HepG2 (cell line): ENCODE measurements at regions not wholly inside any gene's neighbourhood (a gene's known extent, or its start where the extent isn't known, plus 50 kb on each side); places are given as distances from the start of the nearest gene placed in this dataset.

ENCODE experiments used
- ATAC-seq: fragments of 200-7000 bp; cut with Tn5 transposase; 3 replicates; pipeline ENCODE4 v1.9.1; 2020; ENCODE audit warnings: mild to moderate bottlenecking, moderate library complexity
- BruUV-seq: library from RNA; stranded (reverse); fragments of 400-500 nt; replicated peaks from 2 replicates; lab custom pipeline; 2021; lab: Mats Ljungman, UMichigan
- CTCF ChIA-PET: fragments of 300-600 bp; formaldehyde crosslinking; extraction: SDS; loops from one replicate; lab custom pipeline; 2021; ENCODE audit warnings: low total read pairs, inconsistent platforms, low intra/inter-chr PET ratio; lab: Yijun Ruan, JAX
- POLR2A ChIA-PET: fragments of 350-600 bp; sonication (Branson Sonifier 250); formaldehyde crosslinking; loops from one replicate; lab custom pipeline; 2020; ENCODE audit warnings: antibody characterized with exemption, inconsistent platforms; lab: Yijun Ruan, JAX
- DNase-seq: peaks from one replicate; pipeline ENCODE4 v3.0.0-alpha.2; 2015; ENCODE audit warnings: low spot score
- FAIRE-seq: peaks from 3 replicates; lab custom pipeline; 2011; peaks lifted over from hg19 to GRCh38; lab: Jason Lieb, UNC
- H2AFZ ChIP-seq: one replicate; pipeline ENCODE4 v1.6.1; 2011; ENCODE audit warnings: low read length, inconsistent platforms
- H3K27ac ChIP-seq: fragments of 300-600 bp; 3 replicates; pipeline ENCODE4 v1.8.0; 2011; ENCODE audit warnings: mixed run types, mild to moderate bottlenecking, mixed read lengths, low read length, inconsistent platforms; ENCODE audit not compliant: insufficient read depth; ENCODE audit errors: extremely low read length
- H3K27me3 ChIP-seq, 2 experiments: fragments of 200-600 bp in 1 of 2; 2 replicates in 1 of 2; 3 replicates in 1 of 2; pipeline versions ENCODE4 v1.6.0 to v1.8.0; 2011; ENCODE audit warnings: low read length in 2 of 2, mild to moderate bottlenecking in 2 of 2, moderate library complexity in 2 of 2, inconsistent platforms in 1 of 2; ENCODE audit not compliant: insufficient read depth in 2 of 2, control insufficient read depth in 1 of 2
- H3K36me3 ChIP-seq, 2 experiments: fragments of 200-600 bp in 1 of 2; replicated peaks in 1 of 2; 2 replicates in 1 of 2; 3 replicates in 1 of 2; pipeline versions ENCODE4 v1.5.1 to v1.8.0; 2011; ENCODE audit warnings: low read length in 2 of 2, inconsistent platforms in 1 of 2; ENCODE audit not compliant: insufficient read depth in 2 of 2, control insufficient read depth in 1 of 2
- H3K4me1 ChIP-seq: 2 replicates; pipeline ENCODE4 v1.5.1; 2012; ENCODE audit warnings: low read length, inconsistent platforms; ENCODE audit not compliant: insufficient read depth
- H3K4me2 ChIP-seq: 2 replicates; pipeline ENCODE4 v1.6.0; 2011; ENCODE audit warnings: low read depth, low read length, inconsistent platforms
- H3K4me3 ChIP-seq, 3 experiments: fragments of 200-600 bp in 1 of 3; sonication (generic), shearing (Covaris generic) in 1 of 3; replicated peaks in 1 of 3; 2 replicates each; pipeline ENCODE4 v1.5.1; 2011 to 2016; ENCODE audit warnings: low read length in 3 of 3, inconsistent platforms in 2 of 3, low read depth in 2 of 3, mild to moderate bottlenecking in 2 of 3, control low read depth in 1 of 3, mixed read lengths in 1 of 3; ENCODE audit not compliant: insufficient read depth in 1 of 3
- H3K79me2 ChIP-seq: one replicate; pipeline ENCODE4 v1.6.1; 2011; ENCODE audit warnings: low read length, inconsistent platforms; ENCODE audit not compliant: insufficient read depth
- H3K9ac ChIP-seq: 2 replicates; pipeline ENCODE4 v1.6.0; 2011; ENCODE audit warnings: mild to moderate bottlenecking, low read depth, low read length, inconsistent platforms; ENCODE audit not compliant: insufficient read depth
- H3K9me3 ChIP-seq: 2 replicates; pipeline ENCODE4 v1.5.1; 2012; ENCODE audit warnings: mild to moderate bottlenecking, low read length
- H4K20me1 ChIP-seq: 2 replicates; pipeline ENCODE4 v1.6.0; 2011; ENCODE audit warnings: inconsistent platforms, mild to moderate bottlenecking, low read length, moderate library complexity; ENCODE audit not compliant: insufficient read depth
- ATF7 ChIP-seq, 2 experiments: fragments of 450-650 bp in 1 of 2; sonication (generic) in 1 of 2; formaldehyde crosslinking in 1 of 2; IDR thresholded peaks; 2 replicates each; pipeline versions ENCODE4 v1.4.0 to v1.6.1; 2016 to 2020; ENCODE audit warnings: antibody characterized with exemption in 1 of 2, mild to moderate bottlenecking in 1 of 2, missing genetic modification reagents in 1 of 2
- HOXA7 ChIP-seq: sonication (generic); formaldehyde crosslinking; IDR thresholded peaks from 2 replicates; pipeline ENCODE4 v1.8.1; 2022; ENCODE audit warnings: mild to moderate bottlenecking, missing genetic modification reagents, moderate library complexity
- IKZF4 ChIP-seq: sonication (generic); formaldehyde crosslinking; IDR thresholded peaks from 2 replicates; pipeline ENCODE4 v1.5.1; 2020; ENCODE audit warnings: borderline replicate concordance, mild to moderate bottlenecking, low read depth, missing genetic modification reagents; ENCODE audit errors: not compliant biosample characterization
- XRCC5 ChIP-seq: fragments of 200-400 bp; formaldehyde crosslinking; optimal IDR thresholded peaks from 2 replicates; pipeline ENCODE3; 2017; ENCODE audit warnings: mild to moderate bottlenecking, low read length
- ZNF264 ChIP-seq: sonication (generic); formaldehyde crosslinking; IDR thresholded peaks from 2 replicates; pipeline ENCODE4 v1.4.0; 2020; ENCODE audit warnings: missing genetic modification reagents
- ZNF562 ChIP-seq: sonication (generic); formaldehyde crosslinking; IDR thresholded peaks from 2 replicates; pipeline ENCODE4 v1.8.0; 2022; ENCODE audit warnings: missing genetic modification reagents, borderline replicate concordance
- ZNF768 ChIP-seq: sonication (generic); formaldehyde crosslinking; IDR thresholded peaks from 2 replicates; pipeline ENCODE4 v1.4.0; 2020; ENCODE audit warnings: missing genetic modification reagents
- WGBS: methylation state at CpG from one replicate; pipeline ENCODE4 v1.1.6; 2017; ENCODE audit warnings: low lambda C conversion rate; 5-methylcytosine and 5-hydroxymethylcytosine counted together
- in situ Hi-C: cut with HindIII; loops from 2 replicates; pipeline ENCODE4 v1.10.0; 2017; ENCODE audit warnings: low pct_unique_long_range_greater_than_20kb; ENCODE audit not compliant: extremely low pct_ligation_motif_present
- intact Hi-C: fragments of 100-400 bp; cut with micrococcal nuclease; formaldehyde crosslinking; loops from one replicate; pipeline ENCODE4 v1.10.0; 2022; ENCODE audit not compliant: unreplicated experiment
- TF ChIP-seq, protein P1 (sequence below), 2 experiments: sonication (generic) in 1 of 2; formaldehyde crosslinking in 1 of 2; IDR thresholded peaks; 2 replicates each; pipeline versions ENCODE4 v1.5.1 to v1.6.1; 2011 to 2020; ENCODE audit warnings: borderline replicate concordance in 1 of 2, low read depth in 1 of 2, low read length in 1 of 2, mild to moderate bottlenecking in 1 of 2, missing genetic modification reagents in 1 of 2, moderate library complexity in 1 of 2
- TF ChIP-seq, protein P2 (sequence below): sonication (generic); formaldehyde crosslinking; IDR thresholded peaks from 2 replicates; pipeline ENCODE4 v1.4.0; 2020; ENCODE audit warnings: missing genetic modification reagents
- TF ChIP-seq, protein P3 (sequence below): sonication (generic); formaldehyde crosslinking; IDR thresholded peaks from 2 replicates; pipeline ENCODE4 v1.4.0; 2020; ENCODE audit warnings: missing genetic modification reagents

DNA sequence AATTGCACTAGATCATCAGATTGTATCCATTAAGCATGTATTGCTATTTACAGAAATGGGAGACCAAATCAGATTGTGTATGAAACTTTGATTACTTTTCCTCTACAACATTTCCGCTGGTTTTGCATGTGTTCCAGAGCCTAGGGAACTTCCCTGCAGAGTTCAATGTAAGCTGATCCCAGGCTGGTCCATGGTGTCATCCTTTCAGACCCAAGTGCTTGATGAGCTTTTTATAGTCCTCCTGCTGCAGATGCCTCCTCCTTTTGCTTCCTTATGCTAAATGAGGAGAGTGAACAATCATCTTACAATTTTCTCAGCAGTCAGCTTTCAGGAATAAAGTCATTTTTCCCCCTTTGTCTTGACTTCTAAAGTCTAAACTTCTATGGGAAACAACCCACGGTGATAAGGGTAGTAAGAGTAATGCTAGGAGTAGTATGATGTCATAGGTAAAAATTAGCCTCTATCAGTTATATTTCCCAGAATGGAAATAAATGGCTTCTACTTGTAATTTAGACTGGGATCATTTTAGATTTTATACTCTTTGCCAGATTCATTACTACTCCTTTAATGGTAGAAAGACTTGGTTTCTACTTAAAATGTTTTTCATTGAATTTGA, 55.1 kb upstream of the SLC4A4 start:
- no peaks in the 10 kb centered on the region for H3K4me1 ChIP-seq
- TF ChIP-seq HOXA7 (CRISPR knock-in tag) (no peak), ATF7 (IDR thresholded peaks at IDR 0.05) (peak; percentile 56), ATF7 (CRISPR knock-in tag; IDR thresholded peaks at IDR 0.05) (no peak)
- 6% methylated on average over 2 of the region's 2 CpGs for WGBS
- H3K79me2 ChIP-seq: no peaks in the 10 kb centered on the region
- no peak for ATAC-seq
- no peak for FAIRE-seq
- intact Hi-C loops (no loop called here), in situ Hi-C loops (no loop called here)
- no peaks in the 10 kb centered on the region for H3K9me3 ChIP-seq
- DNase-seq: no peak
- no peak overlapping the region for H3K27ac ChIP-seq
- H3K36me3 ChIP-seq: no peaks in the 10 kb centered on the region
- no peak overlapping the region for H2AFZ ChIP-seq
- BruUV-seq: no TSS peak
- H3K4me3 ChIP-seq: no peak overlapping the region
- ChIA-PET CTCF (no interaction called here), POLR2A (no interaction called here)
- H4K20me1 ChIP-seq: no peaks in the 10 kb centered on the region
- no peak overlapping the region for H3K4me2 ChIP-seq
- H3K9ac ChIP-seq: no peak overlapping the region
- no peaks in the 10 kb centered on the region for H3K27me3 ChIP-seq

DNA sequence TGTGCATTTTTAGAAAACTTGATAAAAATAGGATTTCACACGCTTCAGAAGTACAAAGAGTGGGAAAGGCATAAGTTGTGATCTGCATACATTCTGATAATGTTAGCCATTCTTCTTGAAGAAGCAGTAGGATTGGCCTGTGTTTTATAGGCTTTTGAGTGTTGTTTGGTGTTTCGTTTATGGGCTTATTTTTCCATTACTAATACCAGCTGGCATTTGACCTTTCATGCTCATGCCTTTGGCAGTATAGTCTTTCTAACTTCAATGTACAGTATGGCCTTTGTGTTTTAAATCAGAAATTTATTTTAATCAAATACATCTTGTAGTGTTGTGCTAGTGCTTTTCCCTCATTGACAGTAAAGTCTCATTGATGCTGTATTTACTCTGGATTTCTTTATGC, 51.5 kb upstream of the SLC4A4 start:
- H3K4me3 ChIP-seq: no peak overlapping the region
- intact Hi-C loops: no loop called here
- H3K79me2 ChIP-seq: no peaks in the 10 kb centered on the region
- FAIRE-seq (no peak), ATAC-seq (no peak)
- in situ Hi-C loops: no loop called here
- no peaks in the 10 kb centered on the region for H4K20me1 ChIP-seq
- H3K4me2 ChIP-seq: no peak overlapping the region
- POLR2A ChIA-PET: no interaction called here
- no peak for TF ChIP-seq XRCC5
- TF ChIP-seq ZNF562: no peak
- TF ChIP-seq, protein P1, sequence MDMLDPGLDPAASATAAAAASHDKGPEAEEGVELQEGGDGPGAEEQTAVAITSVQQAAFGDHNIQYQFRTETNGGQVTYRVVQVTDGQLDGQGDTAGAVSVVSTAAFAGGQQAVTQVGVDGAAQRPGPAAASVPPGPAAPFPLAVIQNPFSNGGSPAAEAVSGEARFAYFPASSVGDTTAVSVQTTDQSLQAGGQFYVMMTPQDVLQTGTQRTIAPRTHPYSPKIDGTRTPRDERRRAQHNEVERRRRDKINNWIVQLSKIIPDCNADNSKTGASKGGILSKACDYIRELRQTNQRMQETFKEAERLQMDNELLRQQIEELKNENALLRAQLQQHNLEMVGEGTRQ (IDR thresholded peaks at IDR 0.05; ENCODE audit: low read depth, low read length): no peak
- TF ChIP-seq, protein P1 (CRISPR knock-in tag; IDR thresholded peaks at IDR 0.05; ENCODE audit: borderline replicate concordance): no peak
- TF ChIP-seq ZNF264 (CRISPR knock-in tag): no peak
- TF ChIP-seq, protein P2, sequence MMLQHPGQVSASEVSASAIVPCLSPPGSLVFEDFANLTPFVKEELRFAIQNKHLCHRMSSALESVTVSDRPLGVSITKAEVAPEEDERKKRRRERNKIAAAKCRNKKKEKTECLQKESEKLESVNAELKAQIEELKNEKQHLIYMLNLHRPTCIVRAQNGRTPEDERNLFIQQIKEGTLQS (CRISPR knock-in tag): no peak
- no peak for TF ChIP-seq ZNF768 (CRISPR knock-in tag)
- TF ChIP-seq IKZF4 (CRISPR knock-in tag): no peak
- TF ChIP-seq, protein P3, sequence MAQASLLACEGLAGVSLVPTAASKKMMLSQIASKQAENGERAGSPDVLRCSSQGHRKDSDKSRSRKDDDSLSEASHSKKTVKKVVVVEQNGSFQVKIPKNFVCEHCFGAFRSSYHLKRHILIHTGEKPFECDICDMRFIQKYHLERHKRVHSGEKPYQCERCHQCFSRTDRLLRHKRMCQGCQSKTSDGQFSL (CRISPR knock-in tag): no peak
- TF ChIP-seq, all 625 proteins: peak for 0
- Histone ChIP-seq H3K27me3 (no peaks in the 10 kb centered on the region), H2AFZ (no peak overlapping the region), H3K9me3 (no peaks in the 10 kb centered on the region), H3K4me1 (no peaks in the 10 kb centered on the region), H3K36me3 (no peaks in the 10 kb centered on the region), H3K27ac (no peak overlapping the region), H3K9ac (no peak overlapping the region)
- no peak for DNase-seq
- CTCF ChIA-PET: no interaction called here
- WGBS: 5% methylated on average over 2 of the region's 2 CpGs
- BruUV-seq: no TSS peak
